Gastrocnemius medialis (tissue), 4 donors: ENCODE measurements at regions not wholly inside any gene's neighbourhood (a gene's known extent, or its start where the extent isn't known, plus 50 kb on each side); places are given as distances from the start of the nearest gene placed in this dataset.

Source experiments
- POLR2A ChIP-seq, 2 donors: fragments of 450-650 bp; IDR thresholded peaks; one replicate each; pipeline ENCODE4 v1.6.1; 2017; ENCODE audit warnings: antibody characterized with exemption in 2 of 2, mild to moderate bottlenecking in 2 of 2, moderate library complexity in 2 of 2
- TF ChIP-seq, protein P1 (sequence below), 5 experiments: fragments of 450-650 bp in 3 of 5; fragments of 200-600 bp in 2 of 5; sonication (generic) in 2 of 5; IDR thresholded peaks in 4 of 5; conservative IDR thresholded peaks in 1 of 5; 1 replicate in 4 of 5; 2 replicates in 1 of 5; pipeline ENCODE4 v1.5.1; 2016 to 2019; ENCODE audit warnings: antibody characterized with exemption in 5 of 5, mild to moderate bottlenecking in 3 of 5, moderate library complexity in 3 of 5

DNA sequence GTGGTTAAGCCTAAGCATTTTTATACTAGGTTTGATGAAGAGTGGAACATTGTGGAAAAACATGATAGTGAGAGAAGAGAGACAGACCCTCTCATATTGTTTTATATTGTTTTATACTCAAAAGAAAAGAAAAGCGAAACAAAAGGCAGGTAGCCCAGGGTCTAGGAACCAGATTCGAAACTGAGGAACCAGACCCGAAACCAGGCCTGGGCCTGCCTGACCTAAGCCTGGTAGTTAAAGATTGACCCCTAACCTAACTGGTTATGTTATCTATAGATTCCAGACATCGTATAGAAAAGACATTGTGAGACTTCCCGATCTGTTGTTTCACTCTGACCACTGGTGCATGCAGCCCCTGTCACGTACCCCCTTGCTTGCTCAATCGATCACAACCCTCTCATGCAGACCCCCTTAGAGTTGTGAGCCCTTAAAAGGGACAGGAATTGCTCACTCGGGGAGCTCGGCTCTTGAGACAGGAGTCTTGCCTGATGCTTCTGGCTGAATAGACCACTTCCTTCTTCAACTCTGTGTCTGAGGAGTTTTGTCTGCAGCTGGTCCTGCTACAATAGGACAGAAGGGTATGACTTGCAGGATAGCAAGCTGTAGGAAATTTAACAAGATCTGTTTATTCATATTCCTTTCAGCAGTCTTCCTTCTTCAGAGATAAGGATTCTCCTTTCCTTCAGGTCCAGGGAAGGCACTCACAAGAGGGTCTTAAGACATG is 147.1 kb upstream of the PLEKHA5 start:
- TF ChIP-seq, protein P1, sequence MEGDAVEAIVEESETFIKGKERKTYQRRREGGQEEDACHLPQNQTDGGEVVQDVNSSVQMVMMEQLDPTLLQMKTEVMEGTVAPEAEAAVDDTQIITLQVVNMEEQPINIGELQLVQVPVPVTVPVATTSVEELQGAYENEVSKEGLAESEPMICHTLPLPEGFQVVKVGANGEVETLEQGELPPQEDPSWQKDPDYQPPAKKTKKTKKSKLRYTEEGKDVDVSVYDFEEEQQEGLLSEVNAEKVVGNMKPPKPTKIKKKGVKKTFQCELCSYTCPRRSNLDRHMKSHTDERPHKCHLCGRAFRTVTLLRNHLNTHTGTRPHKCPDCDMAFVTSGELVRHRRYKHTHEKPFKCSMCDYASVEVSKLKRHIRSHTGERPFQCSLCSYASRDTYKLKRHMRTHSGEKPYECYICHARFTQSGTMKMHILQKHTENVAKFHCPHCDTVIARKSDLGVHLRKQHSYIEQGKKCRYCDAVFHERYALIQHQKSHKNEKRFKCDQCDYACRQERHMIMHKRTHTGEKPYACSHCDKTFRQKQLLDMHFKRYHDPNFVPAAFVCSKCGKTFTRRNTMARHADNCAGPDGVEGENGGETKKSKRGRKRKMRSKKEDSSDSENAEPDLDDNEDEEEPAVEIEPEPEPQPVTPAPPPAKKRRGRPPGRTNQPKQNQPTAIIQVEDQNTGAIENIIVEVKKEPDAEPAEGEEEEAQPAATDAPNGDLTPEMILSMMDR (IDR thresholded peaks at IDR 0.05 in 4 of 5, conservative IDR thresholded peaks at IDR 0.05 in 1 of 5): no peak
- no peak for TF ChIP-seq POLR2A (IDR thresholded peaks at IDR 0.05)
